Mesothelial cell of epicardium (in vitro differentiated cells): ENCODE measurements at regions not wholly inside any gene's neighbourhood (a gene's known extent, or its start where the extent isn't known, plus 50 kb on each side); places are given as distances from the start of the nearest gene placed in this dataset.

Source experiments
- DNase-seq, 2 experiments: peaks; one replicate each; pipeline ENCODE4 v3.0.0; 2021; ENCODE audit warnings: low spot score in 2 of 2; ENCODE audit not compliant: unreplicated experiment in 2 of 2
- H3K27ac Mint-ChIP-seq: 2 replicates; pipeline ENCODE4 v1.8.0; 2021; ENCODE audit warnings: mixed read lengths
- H3K27me3 Mint-ChIP-seq: 2 replicates; pipeline ENCODE4 v1.8.0; 2021; ENCODE audit warnings: low read depth, mixed read lengths
- H3K36me3 Mint-ChIP-seq: 2 replicates; pipeline ENCODE4 v1.8.0; 2021; ENCODE audit warnings: mixed read lengths
- H3K4me1 Mint-ChIP-seq: 2 replicates; pipeline ENCODE4 v1.8.0; 2021; ENCODE audit warnings: mixed read lengths
- H3K4me3 Mint-ChIP-seq: 2 replicates; pipeline ENCODE4 v1.8.0; 2021; ENCODE audit warnings: mild to moderate bottlenecking, moderate library complexity, mixed read lengths
- H3K9me3 Mint-ChIP-seq: 2 replicates; pipeline ENCODE4 v1.8.0; 2021; ENCODE audit warnings: mixed read lengths
- CTCF ChIP-seq: fragments of 200-600 bp; sonication (generic); IDR thresholded peaks from one replicate; pipeline ENCODE4 v1.5.0; 2021; ENCODE audit warnings: antibody characterized with exemption; ENCODE audit not compliant: unreplicated experiment

- Mint-ChIP-seq H3K4me1 (no peaks in the 10 kb centered on the region), H3K4me3 (no peak overlapping the region), H3K9me3 (no peaks in the 10 kb centered on the region), H3K27me3 (no peaks in the 10 kb centered on the region), H3K27ac (no peak overlapping the region), H3K36me3 (no peaks in the 10 kb centered on the region)
- no peak for TF ChIP-seq CTCF
- DNase-seq, result no peak
Measured at GRCh38 chr5:156126716-156127115, 200.2 kb upstream of the SGCD start.

- no peaks in the 10 kb centered on the region for H3K4me1 Mint-ChIP-seq
- TF ChIP-seq CTCF, result no peak
- H3K9me3 Mint-ChIP-seq, result no peaks in the 10 kb centered on the region
- no peak overlapping the region for H3K27ac Mint-ChIP-seq
- no peak overlapping the region for H3K4me3 Mint-ChIP-seq
- H3K36me3 Mint-ChIP-seq, result no peaks in the 10 kb centered on the region
- no peaks in the 10 kb centered on the region for H3K27me3 Mint-ChIP-seq
- DNase-seq, result no peak
Measured at GRCh38 chr5:156128026-156128425, 198.9 kb upstream of the SGCD start.

GRCh38 chr5:156134216-156134615 is 192.7 kb upstream of the SGCD start:
- DNase-seq, result no peak
- H3K27me3 Mint-ChIP-seq, result no peaks in the 10 kb centered on the region
- H3K27ac Mint-ChIP-seq, result no peak overlapping the region
- H3K9me3 Mint-ChIP-seq, result peaks cover 3% of the 10 kb centered on the region
- H3K4me1 Mint-ChIP-seq, result no peaks in the 10 kb centered on the region
- TF ChIP-seq CTCF, result no peak
- no peak overlapping the region for H3K4me3 Mint-ChIP-seq
- H3K36me3 Mint-ChIP-seq, result no peaks in the 10 kb centered on the region

GRCh38 chr5:156135531-156135930 is 191.4 kb upstream of the SGCD start:
- no peak for TF ChIP-seq CTCF
- H3K4me1 Mint-ChIP-seq, result no peaks in the 10 kb centered on the region
- no peak overlapping the region for H3K27ac Mint-ChIP-seq
- no peaks in the 10 kb centered on the region for H3K27me3 Mint-ChIP-seq
- H3K36me3 Mint-ChIP-seq, result no peaks in the 10 kb centered on the region
- peaks cover 6% of the 10 kb centered on the region for H3K9me3 Mint-ChIP-seq
- no peak for DNase-seq
- H3K4me3 Mint-ChIP-seq, result no peak overlapping the region

GRCh38 chr5:156137071-156137869 is 189.7 kb upstream of the SGCD start:
- DNase-seq, result no peak
- Mint-ChIP-seq H3K36me3 (no peaks in the 10 kb centered on the region), H3K9me3 (peaks cover 16% of the 10 kb centered on the region), H3K4me1 (no peaks in the 10 kb centered on the region), H3K27ac (no peak overlapping the region), H3K27me3 (no peaks in the 10 kb centered on the region), H3K4me3 (no peak overlapping the region)
- TF ChIP-seq CTCF, result no peak
